SK-N-SH treated with all-trans-retinoic acid at 6 μM for 48 hours (cell line): ENCODE measurements at regions not wholly inside any gene's neighbourhood (a gene's known extent, or its start where the extent isn't known, plus 50 kb on each side); places are given as distances from the start of the nearest gene placed in this dataset.

Source experiments
- ATAC-seq: fragments of 200-7000 bp; cut with Tn5 transposase; 3 replicates; pipeline ENCODE4 v1.9.1; 2020; ENCODE audit warnings: mild to moderate bottlenecking, moderate library complexity
- CREB5 ChIP-seq: fragments of 250-450 bp; sonication (Bioruptor Pico); IDR thresholded peaks from 2 replicates; pipeline ENCODE4 v1.5.1; 2020; ENCODE audit warnings: low read depth, mild to moderate bottlenecking, moderate library complexity
- CSDC2 ChIP-seq: fragments of 250-450 bp; sonication (Bioruptor Pico); IDR thresholded peaks from 2 replicates; pipeline ENCODE4 v1.5.0; 2020; ENCODE audit warnings: mild to moderate bottlenecking, moderate library complexity
- ISL1 ChIP-seq: fragments of 250-450 bp; sonication (Bioruptor Pico); IDR thresholded peaks from 2 replicates; pipeline ENCODE4 v2.1.2; 2022; ENCODE audit warnings: mild to moderate bottlenecking, moderate library complexity
- PPARA ChIP-seq: fragments of 250-450 bp; sonication (Bioruptor Pico); IDR thresholded peaks from 2 replicates; pipeline ENCODE4 v1.5.0; 2020; ENCODE audit warnings: mild to moderate bottlenecking, borderline replicate concordance
- RARB ChIP-seq: fragments of 250-450 bp; sonication (Bioruptor Pico); IDR thresholded peaks from 2 replicates; pipeline ENCODE4 v1.8.0; 2021; ENCODE audit warnings: mild to moderate bottlenecking, moderate library complexity
- SNAI2 ChIP-seq: fragments of 250-450 bp; sonication (Bioruptor Pico); IDR thresholded peaks from 2 replicates; pipeline ENCODE4 v1.5.0; 2020; ENCODE audit warnings: mild to moderate bottlenecking, moderate library complexity
- TCF4 ChIP-seq: fragments of 250-450 bp; sonication (Bioruptor Pico); IDR thresholded peaks from 2 replicates; pipeline ENCODE4 v1.8.0; 2021; ENCODE audit warnings: mild to moderate bottlenecking, moderate library complexity, borderline replicate concordance
- TOX ChIP-seq: fragments of 250-450 bp; sonication (Bioruptor Pico); IDR thresholded peaks from 2 replicates; pipeline ENCODE4 v1.8.0; 2021; ENCODE audit warnings: mild to moderate bottlenecking, moderate library complexity, borderline replicate concordance
- TSHZ2 ChIP-seq: fragments of 250-450 bp; sonication (Bioruptor Pico); IDR thresholded peaks from 2 replicates; pipeline ENCODE4 v1.5.0; 2020; ENCODE audit warnings: mild to moderate bottlenecking, moderate library complexity
- ZC3H10 ChIP-seq: fragments of 250-450 bp; sonication (Bioruptor Pico); IDR thresholded peaks from 2 replicates; pipeline ENCODE4 v1.5.1; 2021; ENCODE audit warnings: mild to moderate bottlenecking, moderate library complexity
- ZFP3 ChIP-seq: fragments of 250-450 bp; sonication (Bioruptor Pico); IDR thresholded peaks from 2 replicates; pipeline ENCODE4 v1.5.0; 2020; ENCODE audit warnings: mild to moderate bottlenecking, moderate library complexity
- TF ChIP-seq, protein P1 (sequence below): fragments of 250-450 bp; sonication (Bioruptor Pico); IDR thresholded peaks from 2 replicates; pipeline ENCODE4 v1.8.0; 2020; ENCODE audit warnings: mild to moderate bottlenecking, moderate library complexity, borderline replicate concordance

- TF ChIP-seq TSHZ2 (CRISPR knock-in tag): no peak
- no peak for TF ChIP-seq TCF4 (CRISPR knock-in tag)
- no peak for TF ChIP-seq TOX (CRISPR knock-in tag)
Observed at GRCh38 chr13:76687467-76687866, 198.7 kb downstream of the KCTD12 start (continued).

DNA sequence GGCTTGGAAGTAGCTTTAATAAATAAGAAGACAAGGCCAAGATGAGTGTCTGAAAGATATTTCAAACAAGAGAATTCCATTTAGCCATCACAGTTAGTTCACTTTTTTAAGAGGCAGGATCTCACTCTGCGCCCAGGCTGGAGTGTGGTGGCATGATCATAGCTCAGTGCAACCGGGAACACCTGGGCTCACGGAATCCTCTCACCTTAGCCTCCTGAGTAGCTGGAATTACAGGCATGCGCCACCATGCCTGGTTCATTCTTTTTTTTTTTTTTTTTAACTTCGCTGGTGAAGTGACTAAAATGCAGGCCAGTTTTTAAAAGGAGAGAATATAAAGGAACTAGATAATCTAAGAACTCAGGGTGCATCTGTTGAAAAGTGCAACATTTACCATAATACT is 200.3 kb downstream of the KCTD12 start:
- TF ChIP-seq ISL1 (CRISPR knock-in tag) (no peak), CSDC2 (CRISPR knock-in tag) (no peak), ZC3H10 (CRISPR knock-in tag) (no peak), CREB5 (CRISPR knock-in tag) (no peak), RARB (no peak), SNAI2 (CRISPR knock-in tag) (no peak), TSHZ2 (CRISPR knock-in tag) (no peak), ZFP3 (CRISPR knock-in tag) (no peak)
- TF ChIP-seq, protein P1, sequence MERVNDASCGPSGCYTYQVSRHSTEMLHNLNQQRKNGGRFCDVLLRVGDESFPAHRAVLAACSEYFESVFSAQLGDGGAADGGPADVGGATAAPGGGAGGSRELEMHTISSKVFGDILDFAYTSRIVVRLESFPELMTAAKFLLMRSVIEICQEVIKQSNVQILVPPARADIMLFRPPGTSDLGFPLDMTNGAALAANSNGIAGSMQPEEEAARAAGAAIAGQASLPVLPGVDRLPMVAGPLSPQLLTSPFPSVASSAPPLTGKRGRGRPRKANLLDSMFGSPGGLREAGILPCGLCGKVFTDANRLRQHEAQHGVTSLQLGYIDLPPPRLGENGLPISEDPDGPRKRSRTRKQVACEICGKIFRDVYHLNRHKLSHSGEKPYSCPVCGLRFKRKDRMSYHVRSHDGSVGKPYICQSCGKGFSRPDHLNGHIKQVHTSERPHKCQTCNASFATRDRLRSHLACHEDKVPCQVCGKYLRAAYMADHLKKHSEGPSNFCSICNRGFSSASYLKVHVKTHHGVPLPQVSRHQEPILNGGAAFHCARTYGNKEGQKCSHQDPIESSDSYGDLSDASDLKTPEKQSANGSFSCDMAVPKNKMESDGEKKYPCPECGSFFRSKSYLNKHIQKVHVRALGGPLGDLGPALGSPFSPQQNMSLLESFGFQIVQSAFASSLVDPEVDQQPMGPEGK: no peak
- TF ChIP-seq, all 23 proteins: peak for 0

DNA sequence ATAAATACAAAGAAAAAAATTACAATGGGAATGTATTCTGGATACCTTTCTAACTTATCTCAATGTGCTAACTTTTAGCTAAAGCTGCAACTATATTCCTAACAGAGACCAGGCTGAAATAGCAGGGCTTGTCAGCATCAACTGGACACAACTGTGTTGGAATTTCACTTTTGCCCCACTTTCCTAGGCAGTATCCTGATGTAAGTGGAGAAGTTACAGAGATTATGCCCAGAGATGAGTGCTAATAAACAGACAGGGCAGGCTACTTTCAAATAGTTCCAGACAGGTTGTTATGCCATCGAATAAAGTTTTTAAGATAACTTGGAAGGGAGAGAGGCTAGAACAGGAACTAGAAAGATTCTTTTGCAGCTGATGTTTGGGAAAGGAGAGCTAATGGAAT is 201.9 kb downstream of the KCTD12 start:
- peak; percentile 88 for ATAC-seq

More for the DNA sequence above, 200.3 kb downstream of the KCTD12 start:
- no peak for ATAC-seq

More for the DNA sequence above, 201.9 kb downstream of the KCTD12 start:
- peak; percentile 45 for TF ChIP-seq ISL1 (CRISPR knock-in tag)
- no peak for TF ChIP-seq TSHZ2 (CRISPR knock-in tag)
- TF ChIP-seq PPARA (CRISPR knock-in tag): peak; percentile 14; the same call in 1 of the 2 replicates
